GM23338 (cell line): ENCODE measurements at regions not wholly inside any gene's neighbourhood (a gene's known extent, or its start where the extent isn't known, plus 50 kb on each side); places are given as distances from the start of the nearest gene placed in this dataset.
"Not testable (repeated sequence)": the region's sequence is repeated elsewhere in the genome, so short reads cannot be mapped to it uniquely, and the experiment has no call there.

Experiments
- CREB1 ChIP-seq: fragments of 250-450 bp; sonication (Bioruptor Pico); IDR thresholded peaks from 2 replicates; pipeline ENCODE4 v1.5.0; 2020; ENCODE audit warnings: low read depth, mild to moderate bottlenecking, moderate library complexity
- CTCF ChIP-seq, 2 experiments: fragments of 200-600 bp in 1 of 2; sonication (generic) in 1 of 2; conservative IDR thresholded peaks; 2 replicates each; pipeline versions ENCODE4 v1.5.1 to v1.6.1; 2016 to 2017; ENCODE audit warnings: antibody characterized with exemption in 2 of 2, low read depth in 2 of 2, mild to moderate bottlenecking in 2 of 2, moderate library complexity in 1 of 2
- EZH2 ChIP-seq: fragments of 200-600 bp; sonication (generic); IDR thresholded peaks from one replicate; pipeline ENCODE4 v1.8.0; 2017; ENCODE audit warnings: antibody characterized with exemption, mild to moderate bottlenecking, low read depth; ENCODE audit not compliant: unreplicated experiment
- EZH2phosphoT487 ChIP-seq: fragments of 200-600 bp; sonication (generic); IDR thresholded peaks from one replicate; pipeline ENCODE4 v1.8.1; 2018; ENCODE audit warnings: antibody characterized with exemption; ENCODE audit not compliant: unreplicated experiment
- JUNB ChIP-seq: IDR thresholded peaks from one replicate; pipeline ENCODE4 v1.6.1; 2016; ENCODE audit warnings: antibody characterized with exemption; ENCODE audit not compliant: unreplicated experiment
- POLR2AphosphoS5 ChIP-seq: IDR thresholded peaks from 2 replicates; pipeline ENCODE4 v1.6.1; 2016; ENCODE audit warnings: antibody characterized with exemption, low read depth
- REST ChIP-seq: IDR thresholded peaks from one replicate; pipeline ENCODE4 v1.6.1; 2018; ENCODE audit warnings: antibody characterized with exemption; ENCODE audit not compliant: unreplicated experiment
- ZNF331 ChIP-seq: fragments of 250-450 bp; sonication (Bioruptor Pico); IDR thresholded peaks from 2 replicates; pipeline ENCODE4 v1.5.0; 2020; ENCODE audit warnings: low read depth, mild to moderate bottlenecking, moderate library complexity
- ZNF462 ChIP-seq: fragments of 250-450 bp; sonication (Bioruptor Pico); IDR thresholded peaks from 2 replicates; pipeline ENCODE4 v1.5.0; 2020; ENCODE audit warnings: mild to moderate bottlenecking, moderate library complexity

GRCh38 chr20:48488334-48489034, 339.3 kb downstream of the PREX1 start:
- TF ChIP-seq CTCF (conservative IDR thresholded peaks at IDR 0.05; ENCODE audit: low read depth in 2 of 2); EZH2phosphoT487; EZH2; POLR2AphosphoS5; REST; JUNB; CREB1 (CRISPR knock-in tag); ZNF331; ZNF462 (CRISPR knock-in tag): not testable (repeated sequence)
